Kidney (tissue), 13 donors: ENCODE measurements at regions not wholly inside any gene's neighbourhood (a gene's known extent, or its start where the extent isn't known, plus 50 kb on each side); places are given as distances from the start of the nearest gene placed in this dataset.

Source experiments
- DNase-seq, 5 donors: peaks; one replicate each; pipeline ENCODE4 v3.0.0-alpha.2; 2013 to 2020
- FAIRE-seq: peaks from 2 replicates; lab custom pipeline; 2012; peaks lifted over from hg19 to GRCh38; lab: Jason Lieb, UNC
- H3K27ac ChIP-seq, 2 donors: one replicate each; pipeline ENCODE4 v1.7.0; 2013; ENCODE audit warnings: low read depth in 2 of 2, low read length in 2 of 2, inconsistent platforms in 1 of 2
- H3K27me3 ChIP-seq: one replicate; pipeline ENCODE4 v1.7.1; 2013; ENCODE audit warnings: low read length, inconsistent platforms; ENCODE audit not compliant: control insufficient read depth, insufficient read depth
- H3K36me3 ChIP-seq, 3 donors: one replicate each; pipeline versions ENCODE4 v1.7.0 to v1.7.1; 2013; ENCODE audit warnings: low read length in 3 of 3, control low read depth in 1 of 3, inconsistent platforms in 1 of 3; ENCODE audit not compliant: insufficient read depth in 3 of 3, control insufficient read depth in 2 of 3
- H3K4me1 ChIP-seq, 3 donors: one replicate each; pipeline versions ENCODE4 v1.7.0 to v1.7.1; 2013; ENCODE audit warnings: low read length in 3 of 3, inconsistent platforms in 1 of 3, low read depth in 1 of 3; ENCODE audit not compliant: control insufficient read depth in 2 of 3, insufficient read depth in 2 of 3
- H3K4me3 ChIP-seq, 3 donors: one replicate each; pipeline versions ENCODE4 v1.7.0 to v1.8.1; 2013; ENCODE audit warnings: low read length in 3 of 3, control low read depth in 1 of 3, inconsistent platforms in 1 of 3
- H3K9ac ChIP-seq, 3 donors: one replicate each; pipeline versions ENCODE4 v1.7.0 to v1.7.1; 2013; ENCODE audit warnings: low read length in 3 of 3, control low read depth in 1 of 3, inconsistent platforms in 1 of 3
- H3K9me3 ChIP-seq, 3 donors: one replicate each; pipeline versions ENCODE4 v1.7.0 to v1.7.1; 2013; ENCODE audit warnings: low read length in 3 of 3, control low read depth in 1 of 3, inconsistent platforms in 1 of 3; ENCODE audit not compliant: control insufficient read depth in 2 of 3, insufficient read depth in 1 of 3
- CTCF ChIP-seq: IDR thresholded peaks from 3 replicates; pipeline ENCODE4 v1.5.1; 2012; ENCODE audit warnings: mild to moderate bottlenecking, moderate library complexity, borderline replicate concordance; ENCODE audit not compliant: insufficient read depth; ENCODE audit errors: extremely low read depth
- intact Hi-C: fragments of 100-400 bp; cut with DNase I; formaldehyde crosslinking; loops from one replicate; pipeline ENCODE4 v1.11.1; 2022
- donor health status: control.
- donor health status: control.
- donor health status: control.
- donor health status: control.
- donor health status: control.
- donor health status: DM: yes; HTN: yes; CAD: no.
- donor health status: Normal renal cell carcinoma (clear cell type).

GRCh38 chr2:23077596-23077995 is 307.4 kb upstream of the KLHL29 start:
- Histone ChIP-seq H3K36me3 (no peaks in the 10 kb centered on the region), H3K4me3 (no peak overlapping the region), H3K9ac (no peak overlapping the region), H3K4me1 (no peaks in the 10 kb centered on the region), H3K27ac (no peak overlapping the region), H3K9me3 (no peaks in the 10 kb centered on the region), H3K27me3 (no peaks in the 10 kb centered on the region)
- DNase-seq (no peak), FAIRE-seq (no peak)
- no peak for TF ChIP-seq CTCF
- intact Hi-C loops, result no loop called here

GRCh38 chr2:23078784-23079434 is 306.1 kb upstream of the KLHL29 start:
- Histone ChIP-seq H3K36me3 (no peaks in the 10 kb centered on the region), H3K4me1 (no peaks in the 10 kb centered on the region), H3K9ac (no peak overlapping the region), H3K27ac (no peak overlapping the region), H3K27me3 (no peaks in the 10 kb centered on the region), H3K9me3 (no peaks in the 10 kb centered on the region), H3K4me3 (no peak overlapping the region)
- intact Hi-C loops, result no loop called here
- FAIRE-seq, result no peak
- no peak for DNase-seq
- TF ChIP-seq CTCF, result no peak

GRCh38 chr2:23083966-23084365 is 301.0 kb upstream of the KLHL29 start:
- TF ChIP-seq CTCF, result no peak
- no peak overlapping the region for H3K9ac ChIP-seq
- no peak overlapping the region for H3K27ac ChIP-seq
- intact Hi-C loops, result no loop called here
- no peaks in the 10 kb centered on the region for H3K9me3 ChIP-seq
- no peaks in the 10 kb centered on the region for H3K4me1 ChIP-seq
- no peaks in the 10 kb centered on the region for H3K36me3 ChIP-seq
- H3K4me3 ChIP-seq, result no peak overlapping the region
- no peaks in the 10 kb centered on the region for H3K27me3 ChIP-seq
- FAIRE-seq, result no peak
- no peak for DNase-seq

GRCh38 chr2:23091019-23091418 is 294.0 kb upstream of the KLHL29 start:
- no peak for TF ChIP-seq CTCF
- Histone ChIP-seq H3K27ac (no peak overlapping the region), H3K4me1 (no peaks in the 10 kb centered on the region), H3K9ac (no peak overlapping the region), H3K4me3 (no peak overlapping the region), H3K27me3 (no peaks in the 10 kb centered on the region), H3K9me3 (no peaks in the 10 kb centered on the region), H3K36me3 (no peaks in the 10 kb centered on the region)
- intact Hi-C loops, result no loop called here
- no peak for DNase-seq
- FAIRE-seq, result no peak
